ENCODE measurements at regions not wholly inside any gene's neighbourhood (a gene's known extent, or its start where the extent isn't known, plus 50 kb on each side); places are given as distances from the start of the nearest gene placed in this dataset.
"Not testable (repeated sequence)": the region's sequence is repeated elsewhere in the genome, so short reads cannot be mapped to it uniquely, and the experiment has no call there.

- no peaks in the 10 kb centered on the region for H3K36me3 ChIP-seq (ENCODE audit: insufficient read depth, low read length)
- no peak overlapping the region for H3K9ac ChIP-seq (ENCODE audit: low read depth, low read length)
- no peaks in the 10 kb centered on the region for H3K4me1 ChIP-seq (ENCODE audit: insufficient read depth, low read length)
- no peaks in the 10 kb centered on the region for H3K9me3 ChIP-seq (ENCODE audit: control insufficient read depth, insufficient read depth, low read length)
Measured at GRCh38 chr15:85282504-85283115, 97.8 kb upstream of the AKAP13 start.

- H3K36me3 ChIP-seq (ENCODE audit: insufficient read depth, low read length); H3K9me3 ChIP-seq (ENCODE audit: control insufficient read depth, insufficient read depth, low read length); H3K9ac ChIP-seq (ENCODE audit: low read depth, low read length); H3K4me1 ChIP-seq (ENCODE audit: insufficient read depth, low read length): not testable (repeated sequence)
Measured at GRCh38 chr15:85283815-85284214, 96.6 kb upstream of the AKAP13 start.

DNA sequence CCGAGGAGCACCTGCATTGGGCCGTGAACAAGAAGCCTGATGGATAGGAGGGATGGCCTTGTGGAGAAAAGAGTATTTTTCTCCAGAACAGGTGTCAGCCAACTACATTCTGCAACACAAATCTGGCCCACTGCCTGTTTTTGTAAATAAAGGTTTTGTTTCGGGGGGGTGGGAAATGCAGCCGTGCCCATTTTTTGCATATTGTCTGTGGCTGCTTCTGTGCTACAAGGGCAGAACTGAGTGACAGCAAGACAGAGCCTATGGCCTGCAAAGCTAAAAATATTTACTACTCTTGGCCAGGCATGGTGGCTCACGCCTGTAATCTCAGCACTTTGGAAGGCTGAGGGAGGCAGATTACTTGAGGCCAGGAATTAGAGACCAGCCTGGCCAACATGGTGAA, 95.9 kb upstream of the AKAP13 start:
- Histone ChIP-seq H3K36me3 (ENCODE audit: insufficient read depth, low read length) (no peaks in the 10 kb centered on the region), H3K9ac (ENCODE audit: low read depth, low read length) (no peak overlapping the region), H3K9me3 (ENCODE audit: control insufficient read depth, insufficient read depth, low read length) (no peaks in the 10 kb centered on the region), H3K4me1 (ENCODE audit: insufficient read depth, low read length) (no peaks in the 10 kb centered on the region)

GRCh38 chr15:85289677-85290365, 90.6 kb upstream of the AKAP13 start:
- H3K9me3 ChIP-seq (ENCODE audit: control insufficient read depth, insufficient read depth, low read length), result no peaks in the 10 kb centered on the region
- H3K9ac ChIP-seq (ENCODE audit: low read depth, low read length), result no peak overlapping the region
- H3K4me1 ChIP-seq (ENCODE audit: insufficient read depth, low read length), result no peaks in the 10 kb centered on the region
- H3K36me3 ChIP-seq (ENCODE audit: insufficient read depth, low read length), result no peaks in the 10 kb centered on the region

- not testable (repeated sequence) for H3K9ac ChIP-seq (ENCODE audit: low read depth, low read length); H3K9me3 ChIP-seq (ENCODE audit: control insufficient read depth, insufficient read depth, low read length); H3K4me1 ChIP-seq (ENCODE audit: insufficient read depth, low read length); H3K36me3 ChIP-seq (ENCODE audit: insufficient read depth, low read length)
Measured at GRCh38 chr15:85292583-85292982, 87.8 kb upstream of the AKAP13 start.

- no peak overlapping the region for H3K9ac ChIP-seq (ENCODE audit: low read depth, low read length)
- H3K4me1 ChIP-seq (ENCODE audit: insufficient read depth, low read length), result no peaks in the 10 kb centered on the region
- H3K36me3 ChIP-seq (ENCODE audit: insufficient read depth, low read length), result no peaks in the 10 kb centered on the region
Measured at GRCh38 chr15:85296615-85297402, 83.6 kb upstream of the AKAP13 start.

DNA sequence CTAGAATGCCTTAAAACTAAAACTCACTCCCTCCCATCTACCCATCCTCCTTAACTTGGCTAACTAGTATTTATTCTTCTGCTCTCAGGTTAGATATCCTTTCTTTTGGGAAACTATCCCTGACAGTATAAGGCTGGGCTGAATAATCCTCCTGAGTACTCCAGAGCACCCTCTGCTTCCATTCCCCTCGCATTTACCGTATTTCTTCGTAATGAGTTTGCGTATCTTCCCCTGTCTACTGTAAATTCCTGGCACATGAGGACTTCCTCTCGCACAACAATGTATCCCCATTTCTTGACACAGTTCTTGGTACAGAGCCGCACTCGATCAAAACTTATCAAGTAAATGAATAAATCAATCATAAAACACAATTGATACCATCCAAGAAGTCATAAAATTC, 82.9 kb upstream of the AKAP13 start:
- Histone ChIP-seq H3K9ac (ENCODE audit: low read depth, low read length) (no peak overlapping the region), H3K9me3 (ENCODE audit: control insufficient read depth, insufficient read depth, low read length) (no peaks in the 10 kb centered on the region), H3K4me1 (ENCODE audit: insufficient read depth, low read length) (no peaks in the 10 kb centered on the region), H3K36me3 (ENCODE audit: insufficient read depth, low read length) (no peaks in the 10 kb centered on the region)

More at GRCh38 chr15:85296615-85297402, 83.6 kb upstream of the AKAP13 start:
- no peaks in the 10 kb centered on the region for H3K9me3 ChIP-seq (ENCODE audit: control insufficient read depth, insufficient read depth, low read length)

DNA sequence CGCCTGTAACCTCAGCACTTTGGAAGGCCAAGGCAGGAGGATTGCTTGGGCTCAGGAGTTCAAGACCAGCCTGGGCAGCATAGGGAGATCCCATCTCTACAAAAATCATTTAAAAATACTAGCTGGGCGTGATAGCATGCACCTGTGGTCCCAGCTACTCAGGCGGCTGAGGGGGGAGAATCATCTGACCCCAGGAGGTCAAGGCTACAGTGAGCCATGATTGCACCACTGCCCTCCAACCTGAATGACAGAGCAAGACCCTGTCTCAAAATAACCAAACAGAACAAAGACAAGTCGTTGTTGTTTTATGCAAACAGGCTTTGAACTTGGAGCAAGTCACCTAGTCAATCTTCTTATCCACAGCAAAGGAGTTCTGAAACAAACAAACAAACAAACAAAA, 82.0 kb upstream of the AKAP13 start:
- no peak overlapping the region for H3K9ac ChIP-seq (ENCODE audit: low read depth, low read length)
- no peaks in the 10 kb centered on the region for H3K4me1 ChIP-seq (ENCODE audit: insufficient read depth, low read length)
- H3K36me3 ChIP-seq (ENCODE audit: insufficient read depth, low read length), result no peaks in the 10 kb centered on the region
- no peaks in the 10 kb centered on the region for H3K9me3 ChIP-seq (ENCODE audit: control insufficient read depth, insufficient read depth, low read length)

DNA sequence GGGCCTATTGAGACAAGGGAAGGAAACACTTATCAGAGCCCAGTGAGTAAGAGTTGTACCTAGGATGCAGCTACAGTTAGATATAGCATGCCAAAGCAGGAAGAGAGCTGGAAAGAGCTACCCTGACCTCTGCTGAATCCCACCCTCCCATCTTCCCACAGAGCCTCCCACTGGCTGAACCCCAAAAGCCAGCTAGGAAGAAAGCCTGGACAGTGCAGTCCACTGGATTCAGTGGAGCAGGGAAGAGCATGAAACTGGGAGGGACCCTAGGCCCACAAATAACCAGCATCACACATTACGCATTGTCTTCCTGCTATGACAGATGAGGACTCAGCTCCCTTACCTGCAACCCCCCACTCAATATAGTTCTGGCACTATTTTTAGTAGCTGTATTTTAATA, 81.5 kb upstream of the AKAP13 start:
- H3K36me3 ChIP-seq (ENCODE audit: insufficient read depth, low read length), result no peaks in the 10 kb centered on the region
- no peaks in the 10 kb centered on the region for H3K9me3 ChIP-seq (ENCODE audit: control insufficient read depth, insufficient read depth, low read length)
- no peak overlapping the region for H3K9ac ChIP-seq (ENCODE audit: low read depth, low read length)
- H3K4me1 ChIP-seq (ENCODE audit: insufficient read depth, low read length), result no peaks in the 10 kb centered on the region

GRCh38 chr15:85302271-85302670, 78.1 kb upstream of the AKAP13 start:
- Histone ChIP-seq H3K4me1 (ENCODE audit: insufficient read depth, low read length) (no peaks in the 10 kb centered on the region), H3K9ac (ENCODE audit: low read depth, low read length) (no peak overlapping the region), H3K36me3 (ENCODE audit: insufficient read depth, low read length) (no peaks in the 10 kb centered on the region), H3K9me3 (ENCODE audit: control insufficient read depth, insufficient read depth, low read length) (no peaks in the 10 kb centered on the region)

- no peaks in the 10 kb centered on the region for H3K4me1 ChIP-seq (ENCODE audit: insufficient read depth, low read length)
Measured at GRCh38 chr15:85305050-85305449, 75.4 kb upstream of the AKAP13 start.

GRCh38 chr15:85306946-85307686, 73.3 kb upstream of the AKAP13 start:
- Histone ChIP-seq H3K9me3 (ENCODE audit: control insufficient read depth, insufficient read depth, low read length) (no peaks in the 10 kb centered on the region), H3K36me3 (ENCODE audit: insufficient read depth, low read length) (no peaks in the 10 kb centered on the region), H3K9ac (ENCODE audit: low read depth, low read length) (no peak overlapping the region), H3K4me1 (ENCODE audit: insufficient read depth, low read length) (no peaks in the 10 kb centered on the region)

More at GRCh38 chr15:85305050-85305449, 75.4 kb upstream of the AKAP13 start:
- H3K36me3 ChIP-seq (ENCODE audit: insufficient read depth, low read length), result no peaks in the 10 kb centered on the region
- no peaks in the 10 kb centered on the region for H3K9me3 ChIP-seq (ENCODE audit: control insufficient read depth, insufficient read depth, low read length)
- no peak overlapping the region for H3K9ac ChIP-seq (ENCODE audit: low read depth, low read length)

GRCh38 chr15:85307687-85308045, 72.7 kb upstream of the AKAP13 start:
- Histone ChIP-seq H3K9me3 (ENCODE audit: control insufficient read depth, insufficient read depth, low read length) (no peaks in the 10 kb centered on the region), H3K36me3 (ENCODE audit: insufficient read depth, low read length) (no peaks in the 10 kb centered on the region), H3K9ac (ENCODE audit: low read depth, low read length) (no peak overlapping the region), H3K4me1 (ENCODE audit: insufficient read depth, low read length) (peaks cover 3% of the 10 kb centered on the region; the same call in 1 of the 2 replicates)

DNA sequence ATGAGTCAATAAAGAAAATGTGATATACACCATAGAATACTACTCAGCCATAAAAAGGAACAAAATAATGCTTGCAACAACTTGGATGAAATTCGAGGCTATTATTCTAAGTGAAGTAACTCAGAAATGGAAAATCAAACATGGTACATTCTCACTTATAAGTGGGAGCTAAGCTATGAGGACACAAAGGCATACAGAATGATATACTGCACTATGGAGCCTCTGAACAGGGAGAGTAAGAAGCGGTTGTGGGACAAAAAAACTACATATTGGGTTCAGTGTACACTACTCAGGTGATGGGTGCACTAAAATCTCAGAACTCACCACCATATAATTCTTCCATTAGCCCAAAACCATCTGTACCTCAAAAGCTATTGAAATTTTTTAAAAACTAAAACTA, 68.8 kb upstream of the AKAP13 start:
- Histone ChIP-seq H3K4me1 (ENCODE audit: insufficient read depth, low read length) (peaks cover 10% of the 10 kb centered on the region; the same call in 1 of the 2 replicates), H3K9ac (ENCODE audit: low read depth, low read length) (no peak overlapping the region), H3K9me3 (ENCODE audit: control insufficient read depth, insufficient read depth, low read length) (no peaks in the 10 kb centered on the region), H3K36me3 (ENCODE audit: insufficient read depth, low read length) (no peaks in the 10 kb centered on the region)

All from ES-I3 (cell line).